GM18499 (cell line): ENCODE measurements at regions not wholly inside any gene's neighbourhood (a gene's known extent, or its start where the extent isn't known, plus 50 kb on each side); places are given as distances from the start of the nearest gene placed in this dataset.

Experiments
- ATAC-seq: cut with Tn5 transposase; IDR thresholded peaks from one replicate; pipeline ENCODE4 v1.9.1; 2021; ENCODE audit warnings: moderate number of reproducible peaks; ENCODE audit not compliant: insufficient read depth, unreplicated experiment

GRCh38 chr16:86085795-86086194, 186.8 kb downstream of the IRF8 start:
- ATAC-seq = no peak

GRCh38 chr16:86086471-86086870, 187.5 kb downstream of the IRF8 start:
- ATAC-seq = no peak

GRCh38 chr16:86087011-86087895, 188.3 kb downstream of the IRF8 start:
- ATAC-seq = no peak

GRCh38 chr16:86087896-86088230, 188.9 kb downstream of the IRF8 start:
- no peak for ATAC-seq

GRCh38 chr16:86088287-86088686, 189.3 kb downstream of the IRF8 start:
- no peak for ATAC-seq

GRCh38 chr16:86088816-86089215, 189.9 kb downstream of the IRF8 start:
- ATAC-seq = no peak

GRCh38 chr16:86089334-86089900, 190.5 kb downstream of the IRF8 start:
- ATAC-seq = no peak

GRCh38 chr16:86089991-86090390, 191.0 kb downstream of the IRF8 start:
- ATAC-seq = no peak

- no peak for ATAC-seq
Measured at GRCh38 chr16:86090461-86091170, 191.7 kb downstream of the IRF8 start.

GRCh38 chr16:86091976-86092375, 193.0 kb downstream of the IRF8 start:
- ATAC-seq = no peak

- no peak for ATAC-seq
Measured at GRCh38 chr16:86092586-86093480, 193.9 kb downstream of the IRF8 start.

- no peak for ATAC-seq
Measured at GRCh38 chr16:86093801-86094750, 195.1 kb downstream of the IRF8 start.

- no peak for ATAC-seq
Measured at GRCh38 chr16:86095131-86095752, 196.3 kb downstream of the IRF8 start.

- ATAC-seq = no peak
Measured at GRCh38 chr16:86095906-86096485, 197.0 kb downstream of the IRF8 start.

- ATAC-seq = no peak
Measured at GRCh38 chr16:86096850-86097249, 197.9 kb downstream of the IRF8 start.

GRCh38 chr16:86099326-86099725, 200.4 kb downstream of the IRF8 start:
- no peak for ATAC-seq

- no peak for ATAC-seq
Measured at GRCh38 chr16:86100205-86101136, 201.5 kb downstream of the IRF8 start.
